MM.1S (cell line): ENCODE measurements at regions not wholly inside any gene's neighbourhood (a gene's known extent, or its start where the extent isn't known, plus 50 kb on each side); places are given as distances from the start of the nearest gene placed in this dataset.

Experiments used
- DNase-seq: peaks from one replicate; pipeline ENCODE4 v3.0.0-alpha.2; 2015
- H2AFZ ChIP-seq: fragments of 300-600 bp; sonication (generic); 2 replicates; pipeline ENCODE4 v1.6.0; 2016; ENCODE audit warnings: antibody characterized with exemption, low read length
- H3F3A ChIP-seq: fragments of 300-600 bp; sonication (generic); 2 replicates; pipeline ENCODE4 v1.6.1; 2016; ENCODE audit warnings: mild to moderate bottlenecking, antibody characterized with exemption, low read length, moderate library complexity, mixed read lengths; ENCODE audit not compliant: insufficient read depth
- H3K27ac ChIP-seq: fragments of 300-600 bp; sonication (generic); 2 replicates; pipeline ENCODE4 v1.5.1; 2016; ENCODE audit warnings: mild to moderate bottlenecking, low read length
- H3K27me3 ChIP-seq: fragments of 300-600 bp; sonication (generic); replicated peaks from 2 replicates; pipeline ENCODE4 v1.6.0; 2016; ENCODE audit warnings: low read length; ENCODE audit not compliant: insufficient read depth
- H3K36me3 ChIP-seq: fragments of 300-600 bp; sonication (generic); replicated peaks from 2 replicates; pipeline ENCODE4 v1.6.1; 2016; ENCODE audit warnings: mild to moderate bottlenecking, low read length, mixed read lengths; ENCODE audit not compliant: insufficient read depth
- H3K4me1 ChIP-seq: fragments of 300-600 bp; sonication (generic); 2 replicates; pipeline ENCODE4 v1.6.1; 2016; ENCODE audit warnings: low read length, mixed read lengths
- H3K4me2 ChIP-seq: fragments of 300-600 bp; sonication (generic); 2 replicates; pipeline ENCODE4 v1.6.0; 2016; ENCODE audit warnings: low read depth, low read length
- H3K4me3 ChIP-seq: fragments of 300-600 bp; sonication (generic); 2 replicates; pipeline ENCODE4 v1.5.1; 2016; ENCODE audit warnings: low read length, mixed read lengths
- H3K79me2 ChIP-seq: fragments of 300-600 bp; sonication (generic); 2 replicates; pipeline ENCODE4 v1.6.1; 2016; ENCODE audit warnings: mixed run types, low read length, mixed read lengths
- H3K9ac ChIP-seq: fragments of 300-600 bp; sonication (generic); 2 replicates; pipeline ENCODE4 v1.6.1; 2016; ENCODE audit warnings: low read length, mixed read lengths
- H3K9me2 ChIP-seq: fragments of 300-600 bp; sonication (generic); replicated peaks from 2 replicates; pipeline ENCODE4 v1.6.1; 2016; ENCODE audit warnings: mild to moderate bottlenecking, low read length, mixed read lengths; ENCODE audit not compliant: insufficient read depth
- H3K9me3 ChIP-seq: fragments of 300-600 bp; sonication (generic); replicated peaks from 2 replicates; pipeline ENCODE4 v1.6.1; 2016; ENCODE audit warnings: mild to moderate bottlenecking, low read length, mixed read lengths; ENCODE audit not compliant: insufficient read depth
- H4K20me1 ChIP-seq: fragments of 300-600 bp; sonication (generic); 2 replicates; pipeline ENCODE4 v1.6.1; 2016; ENCODE audit warnings: mild to moderate bottlenecking, low read length, moderate library complexity, mixed read lengths; ENCODE audit not compliant: insufficient read depth
- EZH2 ChIP-seq: fragments of 300-600 bp; sonication (generic); optimal IDR thresholded peaks from 2 replicates; pipeline ENCODE3; 2017; ENCODE audit warnings: low read depth, mild to moderate bottlenecking, antibody characterized with exemption, low read length, mixed read lengths
- EZH2phosphoT487 ChIP-seq: fragments of 300-600 bp; sonication (generic); IDR thresholded peaks from 2 replicates; pipeline ENCODE4 v1.6.1; 2018; ENCODE audit warnings: antibody characterized with exemption, low read length
- TF ChIP-seq, protein P1 (sequence below): fragments of 300-600 bp; sonication (generic); IDR thresholded peaks from 2 replicates; pipeline ENCODE4 v1.5.1; 2016; ENCODE audit warnings: antibody characterized with exemption, low read length, mixed read lengths

DNA sequence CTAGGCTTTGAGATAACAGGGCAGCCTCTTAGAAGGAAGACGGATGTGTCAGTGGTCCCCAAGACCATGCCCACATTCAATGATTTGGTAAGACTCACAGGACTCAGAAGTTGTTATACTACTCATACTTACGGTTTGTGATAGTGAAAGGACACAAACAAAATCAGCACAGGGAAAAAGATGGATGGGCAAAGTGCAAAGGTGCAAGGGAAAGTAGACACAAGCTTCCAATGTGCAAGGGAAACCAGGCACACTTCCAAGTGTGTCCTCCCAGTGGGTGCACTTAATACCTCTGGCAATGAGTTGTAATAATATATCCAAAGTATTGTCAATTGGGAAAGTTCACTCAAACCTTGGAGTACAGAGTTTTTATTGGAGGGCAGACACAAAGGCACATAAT is 53.8 kb upstream of the VCX start:
- TF ChIP-seq EZH2phosphoT487 (no peak), EZH2 (no peak)
- TF ChIP-seq, protein P1, sequence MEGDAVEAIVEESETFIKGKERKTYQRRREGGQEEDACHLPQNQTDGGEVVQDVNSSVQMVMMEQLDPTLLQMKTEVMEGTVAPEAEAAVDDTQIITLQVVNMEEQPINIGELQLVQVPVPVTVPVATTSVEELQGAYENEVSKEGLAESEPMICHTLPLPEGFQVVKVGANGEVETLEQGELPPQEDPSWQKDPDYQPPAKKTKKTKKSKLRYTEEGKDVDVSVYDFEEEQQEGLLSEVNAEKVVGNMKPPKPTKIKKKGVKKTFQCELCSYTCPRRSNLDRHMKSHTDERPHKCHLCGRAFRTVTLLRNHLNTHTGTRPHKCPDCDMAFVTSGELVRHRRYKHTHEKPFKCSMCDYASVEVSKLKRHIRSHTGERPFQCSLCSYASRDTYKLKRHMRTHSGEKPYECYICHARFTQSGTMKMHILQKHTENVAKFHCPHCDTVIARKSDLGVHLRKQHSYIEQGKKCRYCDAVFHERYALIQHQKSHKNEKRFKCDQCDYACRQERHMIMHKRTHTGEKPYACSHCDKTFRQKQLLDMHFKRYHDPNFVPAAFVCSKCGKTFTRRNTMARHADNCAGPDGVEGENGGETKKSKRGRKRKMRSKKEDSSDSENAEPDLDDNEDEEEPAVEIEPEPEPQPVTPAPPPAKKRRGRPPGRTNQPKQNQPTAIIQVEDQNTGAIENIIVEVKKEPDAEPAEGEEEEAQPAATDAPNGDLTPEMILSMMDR, result no peak
- Histone ChIP-seq H3K79me2 (no peaks in the 10 kb centered on the region), H3F3A (no peaks in the 10 kb centered on the region), H3K4me1 (no peaks in the 10 kb centered on the region), H3K4me2 (no peak overlapping the region), H3K27ac (no peak overlapping the region), H3K4me3 (no peak overlapping the region), H4K20me1 (no peaks in the 10 kb centered on the region), H3K36me3 (no peaks in the 10 kb centered on the region), H2AFZ (no peak overlapping the region), H3K9me3 (no peaks in the 10 kb centered on the region), H3K27me3 (no peaks in the 10 kb centered on the region), H3K9ac (no peak overlapping the region), H3K9me2 (no peaks in the 10 kb centered on the region)
- DNase-seq, result no peak

DNA sequence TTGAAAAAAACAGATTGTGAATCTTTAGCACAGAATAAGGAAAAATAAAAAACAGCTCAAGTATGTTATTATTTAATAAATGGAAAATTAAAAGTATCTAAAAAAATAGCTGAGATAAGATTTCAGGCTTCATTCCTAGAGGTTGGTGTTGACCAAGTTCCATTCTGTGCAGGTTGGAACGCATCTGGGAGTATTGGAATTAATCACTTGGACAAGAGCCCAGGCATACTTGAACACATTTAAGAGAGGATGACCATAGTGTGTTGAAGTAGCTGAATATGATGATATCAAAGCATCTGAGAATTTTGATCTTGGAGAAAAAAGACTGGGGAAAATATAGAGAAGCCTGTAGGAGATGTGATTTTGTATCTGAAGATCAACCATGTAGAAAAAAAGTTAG is 54.6 kb upstream of the VCX start:
- H3K4me2 ChIP-seq, result no peak overlapping the region
- TF ChIP-seq, protein P1, result no peak
- TF ChIP-seq EZH2phosphoT487 (no peak), EZH2 (no peak)
- H3K9ac ChIP-seq, result no peak overlapping the region
- H2AFZ ChIP-seq, result no peak overlapping the region
- DNase-seq, result no peak
- H4K20me1 ChIP-seq, result no peaks in the 10 kb centered on the region
- H3K27me3 ChIP-seq, result no peaks in the 10 kb centered on the region
- H3K36me3 ChIP-seq, result no peaks in the 10 kb centered on the region
- no peak overlapping the region for H3K27ac ChIP-seq
- no peaks in the 10 kb centered on the region for H3F3A ChIP-seq
- no peaks in the 10 kb centered on the region for H3K9me3 ChIP-seq
- no peaks in the 10 kb centered on the region for H3K4me1 ChIP-seq
- H3K4me3 ChIP-seq, result no peak overlapping the region
- H3K79me2 ChIP-seq, result no peaks in the 10 kb centered on the region
- H3K9me2 ChIP-seq, result no peaks in the 10 kb centered on the region

DNA sequence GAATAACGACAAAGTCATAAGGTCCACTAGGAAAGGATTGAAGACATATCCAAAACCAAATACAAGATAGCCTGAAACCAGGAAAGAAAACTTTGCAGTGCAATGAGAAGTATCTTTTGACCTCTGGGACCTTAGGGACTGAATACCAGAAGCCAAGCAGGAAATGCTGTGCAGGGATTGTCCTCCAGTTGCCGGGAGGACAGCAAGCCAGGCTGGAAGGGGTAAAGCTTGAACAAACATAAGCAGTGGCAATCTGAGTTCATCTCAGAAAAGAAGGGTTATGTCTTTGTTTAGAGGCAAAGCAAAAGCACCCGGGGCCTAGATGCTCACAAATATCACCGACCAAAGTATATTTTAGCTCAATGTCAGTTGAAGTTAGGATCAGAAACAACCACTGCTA is 55.3 kb upstream of the VCX start:
- DNase-seq, result no peak
- TF ChIP-seq EZH2 (no peak), EZH2phosphoT487 (no peak)
- TF ChIP-seq, protein P1, result no peak
- H3F3A ChIP-seq, result no peaks in the 10 kb centered on the region
- no peaks in the 10 kb centered on the region for H3K27me3 ChIP-seq
- no peak overlapping the region for H2AFZ ChIP-seq
- no peaks in the 10 kb centered on the region for H4K20me1 ChIP-seq
- H3K9me2 ChIP-seq, result no peaks in the 10 kb centered on the region
- no peaks in the 10 kb centered on the region for H3K79me2 ChIP-seq
- H3K4me3 ChIP-seq, result no peak overlapping the region
- H3K4me2 ChIP-seq, result no peak overlapping the region
- no peak overlapping the region for H3K9ac ChIP-seq
- H3K27ac ChIP-seq, result no peak overlapping the region
- no peaks in the 10 kb centered on the region for H3K36me3 ChIP-seq
- no peaks in the 10 kb centered on the region for H3K9me3 ChIP-seq
- no peaks in the 10 kb centered on the region for H3K4me1 ChIP-seq
